Effector memory CD8-positive, alpha-beta T cell (primary cell): ENCODE measurements at regions not wholly inside any gene's neighbourhood (a gene's known extent, or its start where the extent isn't known, plus 50 kb on each side); places are given as distances from the start of the nearest gene placed in this dataset.

Source experiments
- ATAC-seq: fragments of 150-1000 bp; cut with Tn5 transposase; replicated peaks from 2 replicates; pipeline ENCODE4 v1.10.0; 2021; ENCODE audit warnings: mild to moderate bottlenecking, moderate library complexity
- DNase-seq, 3 experiments: peaks; one replicate each; pipeline ENCODE4 v3.0.0; 2021
- H3K27ac Mint-ChIP-seq, 2 donors: one replicate each; pipeline ENCODE4 v1.8.0; 2022; ENCODE audit warnings: mild to moderate bottlenecking in 2 of 2, mixed read lengths in 2 of 2, moderate library complexity in 2 of 2
- H3K27me3 Mint-ChIP-seq, 2 donors: one replicate each; pipeline ENCODE4 v1.8.0; 2022; ENCODE audit warnings: mixed read lengths in 2 of 2
- H3K36me3 Mint-ChIP-seq: one replicate; pipeline ENCODE4 v1.8.0; 2022; ENCODE audit warnings: mild to moderate bottlenecking, moderate library complexity, mixed read lengths; ENCODE audit not compliant: insufficient read depth
- H3K4me1 Mint-ChIP-seq, 2 donors: one replicate each; pipeline ENCODE4 v1.8.0; 2022; ENCODE audit warnings: low read depth in 2 of 2, mixed read lengths in 2 of 2
- H3K4me3 Mint-ChIP-seq, 2 donors: one replicate each; pipeline ENCODE4 v1.8.0; 2022; ENCODE audit warnings: mild to moderate bottlenecking in 2 of 2, mixed read lengths in 2 of 2, moderate library complexity in 2 of 2
- H3K9me3 Mint-ChIP-seq, 2 donors: one replicate each; pipeline ENCODE4 v1.8.0; 2022; ENCODE audit warnings: mixed read lengths in 2 of 2

- Mint-ChIP-seq H3K27me3 (peaks cover 0 to 8% of the 10 kb centered on the region in 2 donors), H3K9me3 (no peaks in the 10 kb centered on the region), H3K4me3 (no peak overlapping the region), H3K4me1 (no peaks in the 10 kb centered on the region), H3K27ac (no peak overlapping the region), H3K36me3 (no peaks in the 10 kb centered on the region)
- no peak for ATAC-seq
- DNase-seq: no peak
Measured at GRCh38 chrX:15087747-15088146, 182.1 kb downstream of the ASB9 start.

- DNase-seq (no peak), ATAC-seq (no peak)
- Mint-ChIP-seq H3K4me3 (no peak overlapping the region), H3K27me3 (peaks cover 0 to 7% of the 10 kb centered on the region in 2 donors), H3K36me3 (no peaks in the 10 kb centered on the region), H3K27ac (no peak overlapping the region), H3K4me1 (peaks cover 0 to 1% of the 10 kb centered on the region in 2 donors), H3K9me3 (no peaks in the 10 kb centered on the region)
Measured at GRCh38 chrX:15073313-15073712, 196.6 kb downstream of the ASB9 start.

GRCh38 chrX:15072880-15073279 is 197.0 kb downstream of the ASB9 start:
- no peaks in the 10 kb centered on the region for H3K9me3 Mint-ChIP-seq
- no peak for DNase-seq
- H3K27ac Mint-ChIP-seq: no peak overlapping the region
- ATAC-seq: no peak
- peaks cover 0 to 1% of the 10 kb centered on the region in 2 donors for H3K4me1 Mint-ChIP-seq
- H3K27me3 Mint-ChIP-seq: peaks cover 0 to 7% of the 10 kb centered on the region in 2 donors
- H3K36me3 Mint-ChIP-seq: no peaks in the 10 kb centered on the region
- no peak overlapping the region for H3K4me3 Mint-ChIP-seq

- DNase-seq (no peak), ATAC-seq (no peak)
- Mint-ChIP-seq H3K4me3 (no peak overlapping the region), H3K4me1 (peaks cover 0 to 1% of the 10 kb centered on the region in 2 donors), H3K27me3 (peaks cover 0 to 7% of the 10 kb centered on the region in 2 donors), H3K9me3 (no peaks in the 10 kb centered on the region), H3K27ac (no peak overlapping the region), H3K36me3 (no peaks in the 10 kb centered on the region)
Measured at GRCh38 chrX:15072259-15072658, 197.6 kb downstream of the ASB9 start.

- DNase-seq: no peak
- no peak overlapping the region for H3K4me3 Mint-ChIP-seq
- no peaks in the 10 kb centered on the region for H3K4me1 Mint-ChIP-seq
- ATAC-seq: no peak
- peaks cover 0 to 15% of the 10 kb centered on the region in 2 donors for H3K27me3 Mint-ChIP-seq
- H3K36me3 Mint-ChIP-seq: no peaks in the 10 kb centered on the region
- H3K9me3 Mint-ChIP-seq: no peaks in the 10 kb centered on the region
- no peak overlapping the region for H3K27ac Mint-ChIP-seq
Measured at GRCh38 chrX:15059474-15059873, 186.3 kb downstream of the MOSPD2 start.

GRCh38 chrX:15056044-15056443 is 182.8 kb downstream of the MOSPD2 start:
- H3K9me3 Mint-ChIP-seq: no peaks in the 10 kb centered on the region

GRCh38 chrX:15055146-15055930 is 182.1 kb downstream of the MOSPD2 start:
- H3K4me1 Mint-ChIP-seq: no peaks in the 10 kb centered on the region
- H3K4me3 Mint-ChIP-seq: no peak overlapping the region
- ATAC-seq: no peak
- H3K9me3 Mint-ChIP-seq: no peaks in the 10 kb centered on the region
- H3K36me3 Mint-ChIP-seq: no peaks in the 10 kb centered on the region
- H3K27me3 Mint-ChIP-seq: peaks cover 0 to 11% of the 10 kb centered on the region in 2 donors
- DNase-seq: no peak
- no peak overlapping the region for H3K27ac Mint-ChIP-seq

More at GRCh38 chrX:15056044-15056443, 182.8 kb downstream of the MOSPD2 start:
- H3K27ac Mint-ChIP-seq: no peak overlapping the region
- no peak overlapping the region for H3K4me3 Mint-ChIP-seq
- ATAC-seq (no peak), DNase-seq (no peak)
- no peaks in the 10 kb centered on the region for H3K4me1 Mint-ChIP-seq
- H3K36me3 Mint-ChIP-seq: no peaks in the 10 kb centered on the region
- H3K27me3 Mint-ChIP-seq: peaks cover 0 to 11% of the 10 kb centered on the region in 2 donors

GRCh38 chrX:15050395-15050794 is 177.2 kb downstream of the MOSPD2 start:
- H3K36me3 Mint-ChIP-seq: no peaks in the 10 kb centered on the region
- no peak overlapping the region for H3K4me3 Mint-ChIP-seq
- no peaks in the 10 kb centered on the region for H3K9me3 Mint-ChIP-seq
- ATAC-seq: no peak
- no peak for DNase-seq
- no peaks in the 10 kb centered on the region for H3K27me3 Mint-ChIP-seq
- no peaks in the 10 kb centered on the region for H3K4me1 Mint-ChIP-seq
- no peak overlapping the region for H3K27ac Mint-ChIP-seq

GRCh38 chrX:15043538-15043937 is 170.3 kb downstream of the MOSPD2 start:
- DNase-seq (no peak), ATAC-seq (no peak)
- Mint-ChIP-seq H3K4me3 (no peak overlapping the region), H3K27ac (no peak overlapping the region), H3K9me3 (no peaks in the 10 kb centered on the region), H3K4me1 (peaks cover 0 to 4% of the 10 kb centered on the region in 2 donors), H3K36me3 (no peaks in the 10 kb centered on the region), H3K27me3 (no peaks in the 10 kb centered on the region)

GRCh38 chrX:15033917-15034316 is 160.7 kb downstream of the MOSPD2 start:
- Mint-ChIP-seq H3K9me3 (no peaks in the 10 kb centered on the region), H3K4me3 (peak overlapping the region; percentile 32 to 46), H3K27me3 (no peaks in the 10 kb centered on the region), H3K36me3 (no peaks in the 10 kb centered on the region), H3K4me1 (peaks cover 3 to 4% of the 10 kb centered on the region in 2 donors), H3K27ac (peak overlapping the region in 1 of 2 donors; percentile 53)
- DNase-seq (no peak), ATAC-seq (no peak)

- Mint-ChIP-seq H3K36me3 (no peaks in the 10 kb centered on the region), H3K4me3 (no peak overlapping the region), H3K4me1 (no peaks in the 10 kb centered on the region), H3K9me3 (no peaks in the 10 kb centered on the region), H3K27ac (no peak overlapping the region), H3K27me3 (no peaks in the 10 kb centered on the region)
- DNase-seq (no peak), ATAC-seq (no peak)
Measured at GRCh38 chrX:15017491-15017890, 144.3 kb downstream of the MOSPD2 start.

GRCh38 chrX:15016051-15016450 is 142.8 kb downstream of the MOSPD2 start:
- Mint-ChIP-seq H3K4me1 (no peaks in the 10 kb centered on the region), H3K4me3 (no peak overlapping the region), H3K27me3 (no peaks in the 10 kb centered on the region), H3K27ac (no peak overlapping the region), H3K36me3 (no peaks in the 10 kb centered on the region), H3K9me3 (no peaks in the 10 kb centered on the region)
- DNase-seq (no peak), ATAC-seq (no peak)

GRCh38 chrX:15014281-15014680 is 141.1 kb downstream of the MOSPD2 start:
- H3K9me3 Mint-ChIP-seq: no peaks in the 10 kb centered on the region
- no peaks in the 10 kb centered on the region for H3K36me3 Mint-ChIP-seq
- no peak overlapping the region for H3K27ac Mint-ChIP-seq
- ATAC-seq: no peak
- H3K4me1 Mint-ChIP-seq: no peaks in the 10 kb centered on the region
- no peaks in the 10 kb centered on the region for H3K27me3 Mint-ChIP-seq
- H3K4me3 Mint-ChIP-seq: no peak overlapping the region
- no peak for DNase-seq

- no peaks in the 10 kb centered on the region for H3K36me3 Mint-ChIP-seq
- no peaks in the 10 kb centered on the region for H3K27me3 Mint-ChIP-seq
- no peaks in the 10 kb centered on the region for H3K4me1 Mint-ChIP-seq
- ATAC-seq: no peak
- H3K4me3 Mint-ChIP-seq: no peak overlapping the region
- DNase-seq: no peak
- H3K27ac Mint-ChIP-seq: no peak overlapping the region
- no peaks in the 10 kb centered on the region for H3K9me3 Mint-ChIP-seq
Measured at GRCh38 chrX:15013461-15013860, 140.2 kb downstream of the MOSPD2 start.
